Motor neuron (in vitro differentiated cells): ENCODE measurements at regions not wholly inside any gene's neighbourhood (a gene's known extent, or its start where the extent isn't known, plus 50 kb on each side); places are given as distances from the start of the nearest gene placed in this dataset.
A peak's percentile ranks its signal among the peaks of the same experiment; 100 is the strongest.

Experiments
- ATAC-seq, 8 experiments: fragments of 200-7000 bp; cut with Tn5 transposase; replicated peaks in 6 of 8; 2 replicates each; pipeline ENCODE4 v1.8.0; 2021; ENCODE audit warnings: mild to moderate bottlenecking in 8 of 8, moderate library complexity in 8 of 8
- H3K27ac ChIP-seq, 2 donors: fragments of 250-450 bp; sonication (Bioruptor Pico); 2 replicates each; pipeline ENCODE4 v1.9.0; 2021; ENCODE audit warnings: antibody characterized with exemption in 2 of 2, mild to moderate bottlenecking in 2 of 2, moderate library complexity in 1 of 2
- H3K4me1 ChIP-seq, 2 donors: fragments of 250-450 bp; sonication (Bioruptor Pico); replicated peaks in 1 of 2; 2 replicates each; pipeline ENCODE4 v1.6.1; 2021; ENCODE audit warnings: antibody characterized with exemption in 2 of 2, mild to moderate bottlenecking in 2 of 2, moderate library complexity in 1 of 2
- H3K4me3 ChIP-seq, 5 donors: fragments of 250-450 bp; sonication (Bioruptor Pico); 2 replicates each; pipeline ENCODE4 v1.9.0; 2021; ENCODE audit warnings: antibody characterized with exemption in 5 of 5, mild to moderate bottlenecking in 5 of 5, moderate library complexity in 4 of 5
- WGBS, 10 experiments: fragments of 450-650 bp; shearing (Covaris generic); methylation state at CpG; one replicate each; pipeline ENCODE4 v1.0.0; 2022; 5-methylcytosine and 5-hydroxymethylcytosine counted together
- in situ Hi-C, 9 experiments: fragments of 400-800 bp; cut with MboI; loops; one replicate each; pipeline ENCODE4 v1.15.0; 2021; ENCODE audit warnings: low sequenced_read_pairs in 9 of 9, low pct_unique_long_range_greater_than_20kb in 2 of 9; ENCODE audit not compliant: unreplicated experiment in 9 of 9

DNA sequence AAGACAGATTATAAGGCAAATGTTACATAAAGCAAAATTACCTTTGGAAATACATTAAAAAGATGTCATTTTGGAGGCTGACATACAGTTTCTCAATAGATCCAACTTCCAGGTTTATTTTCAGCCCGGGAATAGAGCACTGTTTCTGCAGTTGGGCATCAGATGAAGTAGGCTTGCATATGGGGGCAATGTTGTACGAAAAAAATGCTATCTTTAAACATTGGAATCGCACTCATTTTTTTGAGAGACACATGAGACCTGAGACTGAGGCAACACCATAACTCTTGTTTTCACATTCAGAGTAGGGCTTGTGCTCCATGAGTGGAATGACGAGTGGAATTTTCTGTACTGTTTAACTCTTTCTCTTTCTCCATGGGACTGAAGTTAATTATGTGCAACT, 122.4 kb upstream of the ZRANB2 start:
- Histone ChIP-seq H3K4me1 (peaks cover 3 to 29% of the 10 kb centered on the region in 2 donors), H3K4me3 (no peak overlapping the region), H3K27ac (no peak overlapping the region)
- ATAC-seq: no peak
- 40 to 100% (median 79%) methylated on average over 1 to 4 of the region's 4 CpGs; no CpG with 5 or more reads in 1 of the 10 experiments for WGBS, 10 experiments
- in situ Hi-C loops: loop anchor here in 3 of 9 experiments (10.0 to 25.0 kb wide), 2 partner anchors 309 to 322 kb away; no protein-coding TSS in a partner anchor

DNA sequence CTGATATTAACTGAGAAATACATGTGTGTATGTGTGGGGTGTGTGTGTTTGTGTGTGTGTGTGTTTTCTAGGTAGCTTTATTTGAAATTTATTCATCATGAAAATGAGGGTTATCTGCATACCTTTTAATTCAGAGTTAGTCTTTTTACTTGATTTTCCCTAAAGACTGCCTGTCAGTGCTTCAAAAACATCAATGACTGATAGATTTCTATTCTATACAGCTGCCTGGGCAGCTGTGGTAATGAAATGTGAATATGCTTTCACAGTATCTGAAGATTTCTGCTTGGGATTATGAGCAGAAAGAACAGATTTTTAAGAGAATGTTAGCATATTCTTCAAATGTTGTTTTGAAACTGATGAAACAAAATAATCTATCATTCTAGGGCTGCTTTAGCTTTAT, 119.7 kb upstream of the ZRANB2 start:
- in situ Hi-C loops: loop anchor here in 3 of 9 experiments (10.0 to 25.0 kb wide), 2 partner anchors 312 to 324 kb away; no protein-coding TSS in a partner anchor
- Histone ChIP-seq H3K4me3 (no peak overlapping the region), H3K4me1 (peaks cover 3 to 32% of the 10 kb centered on the region in 2 donors), H3K27ac (no peak overlapping the region)
- ATAC-seq: peak in 2 of 8 experiments; percentile 36 to 44

DNA sequence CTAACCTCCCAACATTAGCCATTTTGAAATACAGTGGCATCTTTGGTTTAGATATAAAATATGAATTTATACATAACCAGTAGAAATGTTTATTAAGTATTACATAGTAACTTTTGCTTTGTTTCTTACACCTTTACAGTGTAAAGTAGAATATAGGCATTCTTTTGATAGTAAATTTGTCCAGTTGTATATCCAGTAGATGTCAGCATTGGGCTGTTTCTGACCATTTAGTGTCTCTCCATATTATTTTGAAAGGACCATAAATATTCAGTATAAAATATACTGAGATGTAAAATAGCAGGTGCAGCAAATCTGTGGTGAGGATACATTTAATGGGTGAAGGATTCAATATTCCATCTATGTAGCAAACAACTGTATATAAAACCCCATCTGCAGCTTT, 115.8 kb upstream of the ZRANB2 start:
- Histone ChIP-seq H3K4me1 (peaks cover 3 to 32% of the 10 kb centered on the region in 2 donors), H3K4me3 (no peak overlapping the region), H3K27ac (no peak overlapping the region)
- peak in 4 of 8 experiments; percentile 14 to 65 (median 44) for ATAC-seq
- in situ Hi-C loops: no loop called here

DNA sequence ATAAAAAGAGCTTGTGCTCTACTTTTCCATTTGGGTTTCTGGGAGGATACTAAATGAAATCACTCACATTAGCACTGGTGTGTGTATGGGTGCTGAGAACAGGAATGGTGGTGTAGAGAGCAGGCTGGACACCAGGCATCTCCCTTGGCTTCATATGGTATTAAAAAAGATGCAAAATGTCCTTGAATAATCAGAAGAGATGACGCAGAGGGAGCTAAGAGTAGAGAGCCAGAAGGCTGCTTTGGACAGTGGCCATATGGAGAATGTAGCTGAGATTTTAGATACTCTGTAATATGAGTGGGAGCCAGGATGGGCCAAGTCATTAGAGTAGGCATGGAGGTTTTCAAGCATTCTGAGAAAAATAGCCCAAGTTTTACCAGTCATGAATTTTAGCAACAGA, 112.3 kb upstream of the ZRANB2 start:
- H3K27ac ChIP-seq: no peak overlapping the region
- no peak overlapping the region for H3K4me3 ChIP-seq
- H3K4me1 ChIP-seq: peaks cover 0 to 4% of the 10 kb centered on the region in 2 donors
- ATAC-seq: peak in 3 of 8 experiments; percentile 96 to 99 (median 97)
- in situ Hi-C loops: no loop called here
- 0 to 94% (median 75%) methylated on average over 1 of the region's 1 CpG; no CpG with 5 or more reads in 3 of the 10 experiments for WGBS, 10 experiments

DNA sequence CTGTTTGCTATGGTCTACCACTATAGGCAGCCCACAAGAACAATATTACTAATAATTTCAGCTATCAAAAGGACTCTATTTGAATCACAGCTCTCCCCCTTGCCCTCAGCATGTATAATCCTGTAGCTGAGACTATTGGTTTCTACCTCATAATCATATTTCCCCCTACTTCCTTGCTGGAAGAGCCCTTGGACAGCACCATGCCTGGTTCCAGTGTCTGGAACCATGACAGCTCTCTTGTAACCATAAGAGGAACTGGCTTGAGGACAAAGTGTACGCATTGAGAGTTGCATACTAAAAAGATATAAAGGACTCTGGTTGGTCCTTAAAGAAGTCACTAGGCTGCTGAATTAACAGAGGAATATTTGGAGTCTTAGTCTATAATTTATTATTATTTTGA, 110.7 kb upstream of the ZRANB2 start:
- 83 to 100% (median 100%) methylated on average over 1 of the region's 1 CpG; no CpG with 5 or more reads in 2 of the 10 experiments for WGBS, 10 experiments

DNA sequence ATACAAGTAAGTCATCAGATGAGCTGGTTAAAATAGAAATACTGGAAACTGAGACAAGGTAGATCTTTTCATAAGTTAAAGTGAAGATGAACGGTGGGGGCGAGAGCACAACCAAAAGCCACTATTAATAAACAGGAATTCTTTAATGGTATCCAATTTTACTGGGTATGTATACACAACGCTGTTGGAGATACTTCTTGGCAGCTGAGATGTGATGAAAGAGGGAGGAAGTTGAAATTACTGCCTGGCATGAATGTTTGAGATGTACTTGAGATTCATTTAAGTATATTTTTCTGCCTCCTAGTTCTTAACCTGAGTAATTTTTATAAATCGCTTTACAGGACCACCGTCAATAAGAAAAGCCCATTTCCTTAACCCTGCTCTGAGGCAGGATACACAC, 110.0 kb upstream of the ZRANB2 start:
- 38 to 97% (median 82%) methylated on average over 1 to 5 of the region's 5 CpGs for WGBS, 10 experiments
- no peak overlapping the region for H3K4me3 ChIP-seq
- H3K27ac ChIP-seq: no peak overlapping the region
- in situ Hi-C loops: no loop called here
- no peak for ATAC-seq
- H3K4me1 ChIP-seq: no peaks in the 10 kb centered on the region

More for the DNA sequence above, 110.7 kb upstream of the ZRANB2 start:
- ATAC-seq: no peak
- H3K27ac ChIP-seq: no peak overlapping the region
- in situ Hi-C loops: no loop called here
- H3K4me1 ChIP-seq: no peaks in the 10 kb centered on the region
- H3K4me3 ChIP-seq: no peak overlapping the region

DNA sequence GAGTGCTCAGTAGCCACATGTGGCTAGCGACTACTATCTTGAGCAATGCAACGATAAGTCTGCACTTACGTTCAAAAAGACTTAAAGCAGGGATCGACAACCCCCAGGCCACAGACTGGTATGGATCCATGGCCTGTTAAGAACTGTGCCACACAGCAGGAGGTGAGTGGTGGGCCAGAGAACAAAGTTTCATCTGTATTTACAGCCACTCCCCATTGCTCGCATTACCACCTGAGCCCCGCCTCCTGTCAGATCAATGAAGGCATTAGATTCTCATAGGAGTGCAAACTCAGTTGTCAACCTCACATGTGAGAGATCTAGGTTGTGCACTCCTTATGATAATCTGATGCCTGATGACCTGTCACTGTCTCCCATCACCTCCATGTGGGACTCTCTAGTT, 103.6 kb upstream of the ZRANB2 start:
- in situ Hi-C loops: no loop called here
- WGBS, 10 experiments: 50 to 100% (median 90%) methylated on average over 1 to 6 of the region's 6 CpGs; no CpG with 5 or more reads in 1 of the 10 experiments

DNA sequence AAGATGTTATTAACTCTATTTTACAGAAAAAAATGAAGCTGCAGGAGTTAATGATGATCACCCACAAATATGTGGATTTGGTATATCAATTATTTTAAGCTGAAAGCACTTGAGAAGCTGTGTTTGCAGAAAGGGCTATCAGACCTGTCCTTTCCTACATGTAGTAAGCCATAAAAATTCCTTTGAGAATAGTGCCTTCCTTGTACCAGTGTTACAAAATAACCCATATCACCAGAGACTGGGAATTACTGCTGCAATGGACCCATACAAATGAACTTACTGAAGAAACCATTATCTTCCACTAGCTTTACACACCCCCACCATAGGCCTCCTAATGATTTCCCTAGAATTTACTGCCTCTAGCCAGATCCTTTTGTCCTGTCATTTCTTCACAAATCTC, 99.2 kb upstream of the ZRANB2 start:
- in situ Hi-C loops: no loop called here
- Histone ChIP-seq H3K4me3 (no peak overlapping the region), H3K4me1 (no peaks in the 10 kb centered on the region), H3K27ac (no peak overlapping the region)
- no peak for ATAC-seq

More for the DNA sequence above, 103.6 kb upstream of the ZRANB2 start:
- H3K27ac ChIP-seq: no peak overlapping the region
- no peak overlapping the region for H3K4me3 ChIP-seq
- no peaks in the 10 kb centered on the region for H3K4me1 ChIP-seq
- ATAC-seq: no peak

DNA sequence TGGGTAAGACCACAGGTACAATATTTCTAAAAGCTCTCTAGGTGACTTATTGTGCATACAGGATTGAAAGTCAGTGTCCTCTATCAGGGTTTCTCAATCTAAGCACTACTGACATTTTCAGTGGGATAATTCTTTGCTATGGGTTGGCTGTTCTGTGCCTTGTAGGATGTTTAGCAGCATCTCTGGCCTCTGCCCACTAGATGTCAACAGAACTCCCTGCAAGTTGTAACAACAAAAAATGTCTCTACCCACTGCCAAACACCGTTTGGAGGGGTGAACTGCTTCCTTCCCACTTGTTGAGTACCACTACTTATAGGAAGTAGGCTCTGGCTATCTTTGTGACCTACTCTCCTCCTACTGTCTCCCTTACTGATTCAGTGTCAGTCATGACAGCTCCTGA, 90.1 kb upstream of the ZRANB2 start:
- Histone ChIP-seq H3K27ac (no peak overlapping the region), H3K4me1 (peaks cover 5 to 16% of the 10 kb centered on the region in 2 donors), H3K4me3 (no peak overlapping the region)
- WGBS, 10 experiments: 0 to 93% (median 53%) methylated on average over 1 of the region's 1 CpG; no CpG with 5 or more reads in 6 of the 10 experiments
- no peak for ATAC-seq
- in situ Hi-C loops: no loop called here

DNA sequence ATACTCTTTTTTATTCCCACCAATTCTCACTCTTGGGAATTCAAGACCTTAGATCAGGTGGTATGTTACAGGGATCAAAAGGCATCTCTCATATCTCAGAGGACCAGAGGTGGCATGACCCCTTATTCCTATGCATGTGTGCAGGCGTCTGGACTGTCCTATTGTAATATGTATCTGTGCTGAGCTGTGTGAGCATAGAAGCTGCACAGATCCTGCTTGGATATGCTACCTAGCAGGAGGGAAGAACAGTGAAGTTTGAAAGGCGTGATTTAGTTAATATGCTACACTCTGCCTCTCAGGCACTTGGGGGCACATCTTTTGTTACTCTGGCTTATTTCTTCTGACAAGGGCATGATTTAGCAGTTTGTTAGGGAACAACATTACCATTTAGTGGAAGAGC, 86.7 kb upstream of the ZRANB2 start:
- no peak overlapping the region for H3K4me3 ChIP-seq
- WGBS, 10 experiments: 64 to 90% (median 84%) methylated on average over 2 of the region's 2 CpGs; no CpG with 5 or more reads in 6 of the 10 experiments
- peaks cover 5 to 26% of the 10 kb centered on the region in 2 donors for H3K4me1 ChIP-seq
- in situ Hi-C loops: no loop called here
- no peak overlapping the region for H3K27ac ChIP-seq
- ATAC-seq: peak in 5 of 8 experiments; percentile 19 to 55 (median 51)

DNA sequence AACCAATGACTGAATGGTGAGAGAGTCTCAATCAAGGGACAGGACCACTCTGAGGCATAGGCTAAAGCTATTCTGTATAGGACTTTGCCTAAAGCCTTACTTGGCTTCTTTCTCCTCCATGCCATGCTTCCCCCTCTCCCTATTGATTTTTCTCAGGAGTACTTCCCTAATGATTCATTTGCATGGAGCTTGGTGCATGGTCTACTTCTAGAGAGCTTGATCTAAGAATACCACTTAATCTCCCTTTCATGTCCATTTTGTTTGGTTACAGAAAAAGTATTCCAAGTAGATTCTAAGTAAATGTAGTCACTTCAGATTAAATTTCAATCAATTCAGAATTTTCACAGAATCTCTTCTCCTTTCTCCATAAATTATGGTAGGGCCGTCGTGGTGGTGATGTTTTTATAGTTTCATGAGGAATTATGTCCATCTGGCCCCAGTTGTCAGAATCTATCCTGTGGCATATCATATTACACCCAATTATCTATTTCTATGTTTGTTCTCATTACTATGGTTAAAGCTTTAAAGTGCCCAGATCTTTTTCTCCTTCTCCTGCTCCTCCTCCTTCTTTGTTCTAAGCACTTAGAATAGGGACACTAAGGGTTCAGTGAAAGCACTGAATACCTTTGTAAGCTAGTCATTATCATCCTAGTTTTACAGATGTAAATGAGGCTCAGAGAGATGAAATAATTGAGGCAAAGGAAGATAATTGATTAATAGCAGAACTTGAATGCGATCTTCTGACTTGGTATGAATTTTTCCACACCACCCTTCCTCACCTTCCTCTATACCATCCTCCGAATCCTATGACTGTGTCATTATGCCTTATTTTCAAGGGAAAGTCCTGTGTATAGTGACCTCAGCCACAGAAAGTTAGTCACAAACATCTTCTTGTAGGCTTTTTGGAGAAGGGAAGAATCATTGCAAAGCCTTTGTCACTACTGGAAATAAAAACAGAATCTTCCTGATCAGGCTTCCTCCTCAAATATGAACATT, 85.6 kb upstream of the ZRANB2 start:
- 0 to 80% (median 44%) methylated on average over 1 to 4 of the region's 4 CpGs for WGBS, 10 experiments
- Histone ChIP-seq H3K27ac (no peak overlapping the region), H3K4me3 (no peak overlapping the region), H3K4me1 (peaks cover 5 to 26% of the 10 kb centered on the region in 2 donors)
- in situ Hi-C loops: no loop called here
- peak in 7 of 8 experiments; percentile 28 to 90 (median 84) for ATAC-seq

DNA sequence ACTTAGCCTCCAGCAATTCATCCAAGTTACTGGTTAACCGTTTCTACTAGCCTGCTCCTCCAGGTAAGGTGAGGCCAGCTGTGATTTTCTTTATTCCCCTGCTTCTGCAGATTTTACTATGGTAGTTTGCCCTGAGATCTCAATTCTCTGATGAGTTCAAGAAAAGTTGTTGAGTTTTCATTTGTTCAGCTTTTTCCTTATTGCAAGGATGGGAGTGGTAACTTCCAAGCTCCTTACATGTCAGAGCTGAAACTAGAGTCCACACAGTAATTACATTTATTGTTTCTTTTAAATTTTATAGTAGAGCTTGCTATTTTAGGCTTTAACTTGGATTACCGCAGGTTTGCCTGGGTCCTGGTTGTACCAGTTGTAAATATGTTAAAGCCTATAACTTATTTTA, 76.9 kb upstream of the ZRANB2 start:
- Histone ChIP-seq H3K4me3 (no peak overlapping the region), H3K4me1 (no peaks in the 10 kb centered on the region), H3K27ac (no peak overlapping the region)
- 33 to 100% (median 87%) methylated on average over 1 to 2 of the region's 2 CpGs for WGBS, 10 experiments
- ATAC-seq: no peak
- in situ Hi-C loops: no loop called here

DNA sequence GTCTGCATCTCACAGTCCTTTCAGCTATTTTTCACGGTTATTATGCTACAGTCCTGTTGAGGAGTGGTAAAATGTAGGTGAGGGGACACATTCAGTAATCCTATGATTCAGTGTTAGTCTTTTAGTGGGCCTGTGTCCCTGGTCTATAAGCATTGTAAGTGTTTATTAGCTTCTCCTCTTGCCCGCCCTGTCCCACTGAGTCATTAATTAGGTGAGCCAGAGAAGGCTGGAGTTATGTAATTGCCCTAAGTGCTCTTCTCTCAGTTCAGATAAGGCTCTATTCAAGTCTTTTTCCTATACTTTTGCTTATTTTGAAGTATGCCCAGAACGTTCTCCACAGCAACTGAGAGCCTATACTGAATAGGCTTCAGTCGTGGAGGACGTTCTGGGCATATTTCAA, 76.3 kb upstream of the ZRANB2 start:
- no peak overlapping the region for H3K4me3 ChIP-seq
- no peak overlapping the region for H3K27ac ChIP-seq
- in situ Hi-C loops: no loop called here
- WGBS, 10 experiments: 47 to 93% (median 74%) methylated on average over 2 to 5 of the region's 5 CpGs; no CpG with 5 or more reads in 1 of the 10 experiments
- no peaks in the 10 kb centered on the region for H3K4me1 ChIP-seq
- peak in 1 of 8 experiments; percentile 23 for ATAC-seq
